SK-N-MC (cell line): ENCODE measurements at regions not wholly inside any gene's neighbourhood (a gene's known extent, or its start where the extent isn't known, plus 50 kb on each side); places are given as distances from the start of the nearest gene placed in this dataset.

Experiments used
- EZH2 ChIP-seq: fragments of 200-600 bp; sonication (generic); IDR thresholded peaks from one replicate; pipeline ENCODE4 v1.6.1; 2017; ENCODE audit warnings: antibody characterized with exemption
- POLR2AphosphoS5 ChIP-seq: IDR thresholded peaks from 2 replicates; pipeline ENCODE4 v1.6.1; 2012; ENCODE audit warnings: mild to moderate bottlenecking, low read depth, low read length, borderline replicate concordance

- no peak for TF ChIP-seq EZH2
- TF ChIP-seq POLR2AphosphoS5, result no peak
Measured at GRCh38 chr2:17164550-17164949, 353.7 kb downstream of the RAD51AP2 start.
